HFF-Myc (cell line): ENCODE measurements at regions not wholly inside any gene's neighbourhood (a gene's known extent, or its start where the extent isn't known, plus 50 kb on each side); places are given as distances from the start of the nearest gene placed in this dataset.

ENCODE experiments used
- DNase-seq: peaks from one replicate; pipeline ENCODE4 v3.0.0-alpha.2; 2011; ENCODE audit warnings: low read depth; ENCODE audit errors: extremely low read depth
- H3K4me3 ChIP-seq: replicated peaks from 2 replicates; pipeline ENCODE4 v1.5.1; 2011; ENCODE audit warnings: low read depth, mild to moderate bottlenecking, control low read depth, low read length
- CTCF ChIP-seq: IDR thresholded peaks from 2 replicates; pipeline ENCODE4 v1.5.1; 2012; ENCODE audit warnings: mild to moderate bottlenecking, low read depth, low read length, control low read depth; ENCODE audit errors: missing control alignments

GRCh38 chr6:77368660-77369313 lies 94.5 kb downstream of the HTR1B start:
- no peak for TF ChIP-seq CTCF
- DNase-seq = no peak

GRCh38 chr6:77366798-77367197 lies 96.5 kb downstream of the HTR1B start:
- no peak for TF ChIP-seq CTCF
- DNase-seq = no peak
- no peak overlapping the region for H3K4me3 ChIP-seq

More at GRCh38 chr6:77368660-77369313, 94.5 kb downstream of the HTR1B start:
- 0 out of 2 replicates have a peak overlapping the region, but pooled peaks have one; percentile 18 for H3K4me3 ChIP-seq

GRCh38 chr6:77363702-77364101 lies 99.6 kb downstream of the HTR1B start:
- no peak for TF ChIP-seq CTCF
- no peak overlapping the region for H3K4me3 ChIP-seq

GRCh38 chr6:77362055-77362454 lies 101.2 kb downstream of the HTR1B start:
- H3K4me3 ChIP-seq = no peak overlapping the region
- DNase-seq = no peak
- TF ChIP-seq CTCF = no peak

More at GRCh38 chr6:77363702-77364101, 99.6 kb downstream of the HTR1B start:
- no peak for DNase-seq

GRCh38 chr6:77361018-77361417 lies 102.3 kb downstream of the HTR1B start:
- TF ChIP-seq CTCF = no peak
- no peak for DNase-seq
- no peak overlapping the region for H3K4me3 ChIP-seq

- no peak overlapping the region for H3K4me3 ChIP-seq
- no peak for DNase-seq
- no peak for TF ChIP-seq CTCF
Measured at GRCh38 chr6:77356821-77357220, 106.5 kb downstream of the HTR1B start.

- no peak overlapping the region for H3K4me3 ChIP-seq
- TF ChIP-seq CTCF = no peak
- DNase-seq = no peak
Measured at GRCh38 chr6:77354581-77354980, 108.7 kb downstream of the HTR1B start.
